ENCODE measurements at regions not wholly inside any gene's neighbourhood (a gene's known extent, or its start where the extent isn't known, plus 50 kb on each side); places are given as distances from the start of the nearest gene placed in this dataset.

DNA sequence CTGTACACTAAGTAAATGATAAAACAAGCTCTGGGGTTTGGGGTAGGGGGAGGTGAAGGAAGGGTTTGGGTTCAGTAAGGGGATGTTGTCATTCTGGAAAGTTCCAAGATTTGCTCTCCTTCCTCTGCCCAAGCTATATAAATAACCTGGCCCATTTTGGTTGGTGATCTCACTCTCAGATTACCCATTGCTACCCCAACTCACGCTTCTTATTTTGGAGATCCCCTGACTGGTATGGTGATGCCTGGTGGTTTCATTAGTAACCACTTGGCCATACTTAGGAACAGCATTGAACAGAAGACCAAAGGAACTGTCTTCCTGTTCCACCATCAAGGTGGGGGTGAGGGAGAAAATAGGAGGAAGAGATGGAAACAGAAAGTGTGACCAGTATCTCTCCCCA is 259.6 kb upstream of the TBX3 start:
- peaks cover 7% of the 10 kb centered on the region for H3K4me1 Mint-ChIP-seq
- no peaks in the 10 kb centered on the region for H3K36me3 Mint-ChIP-seq
- Histone ChIP-seq H3K4me3 (no peak overlapping the region), H3K9me3 (ENCODE audit: low read depth) (no peaks in the 10 kb centered on the region), H3K36me3 (no peaks in the 10 kb centered on the region), H2AFZ (replicated peaks) (no peak overlapping the region), H3K4me2 (no peak overlapping the region), H3K27me3 (no peaks in the 10 kb centered on the region), H3K4me1 (peaks cover 9% of the 10 kb centered on the region), H3K9ac (no peak overlapping the region), H3K27ac (no peak overlapping the region), H3K79me2 (ENCODE audit: low read depth) (no peaks in the 10 kb centered on the region), H3F3A (ENCODE audit: low read depth) (peaks cover 9% of the 10 kb centered on the region), H4K20me1 (ENCODE audit: low read depth) (no peaks in the 10 kb centered on the region)
- H3K27me3 Mint-ChIP-seq (ENCODE audit: insufficient read depth, low read depth): peaks cover 12% of the 10 kb centered on the region
- H3K4me3 Mint-ChIP-seq: no peak overlapping the region
- TF ChIP-seq EZH2phosphoT487 (IDR thresholded peaks at IDR 0.05) (no peak), EZH2 (IDR thresholded peaks at IDR 0.05) (no peak)
- TF ChIP-seq, protein P1, sequence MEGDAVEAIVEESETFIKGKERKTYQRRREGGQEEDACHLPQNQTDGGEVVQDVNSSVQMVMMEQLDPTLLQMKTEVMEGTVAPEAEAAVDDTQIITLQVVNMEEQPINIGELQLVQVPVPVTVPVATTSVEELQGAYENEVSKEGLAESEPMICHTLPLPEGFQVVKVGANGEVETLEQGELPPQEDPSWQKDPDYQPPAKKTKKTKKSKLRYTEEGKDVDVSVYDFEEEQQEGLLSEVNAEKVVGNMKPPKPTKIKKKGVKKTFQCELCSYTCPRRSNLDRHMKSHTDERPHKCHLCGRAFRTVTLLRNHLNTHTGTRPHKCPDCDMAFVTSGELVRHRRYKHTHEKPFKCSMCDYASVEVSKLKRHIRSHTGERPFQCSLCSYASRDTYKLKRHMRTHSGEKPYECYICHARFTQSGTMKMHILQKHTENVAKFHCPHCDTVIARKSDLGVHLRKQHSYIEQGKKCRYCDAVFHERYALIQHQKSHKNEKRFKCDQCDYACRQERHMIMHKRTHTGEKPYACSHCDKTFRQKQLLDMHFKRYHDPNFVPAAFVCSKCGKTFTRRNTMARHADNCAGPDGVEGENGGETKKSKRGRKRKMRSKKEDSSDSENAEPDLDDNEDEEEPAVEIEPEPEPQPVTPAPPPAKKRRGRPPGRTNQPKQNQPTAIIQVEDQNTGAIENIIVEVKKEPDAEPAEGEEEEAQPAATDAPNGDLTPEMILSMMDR (IDR thresholded peaks at IDR 0.05): no peak
- no peak for DNase-seq (ENCODE audit: low spot score)
- no peaks in the 10 kb centered on the region for H3K9me3 Mint-ChIP-seq
- no peak overlapping the region for H3K27ac Mint-ChIP-seq

DNA sequence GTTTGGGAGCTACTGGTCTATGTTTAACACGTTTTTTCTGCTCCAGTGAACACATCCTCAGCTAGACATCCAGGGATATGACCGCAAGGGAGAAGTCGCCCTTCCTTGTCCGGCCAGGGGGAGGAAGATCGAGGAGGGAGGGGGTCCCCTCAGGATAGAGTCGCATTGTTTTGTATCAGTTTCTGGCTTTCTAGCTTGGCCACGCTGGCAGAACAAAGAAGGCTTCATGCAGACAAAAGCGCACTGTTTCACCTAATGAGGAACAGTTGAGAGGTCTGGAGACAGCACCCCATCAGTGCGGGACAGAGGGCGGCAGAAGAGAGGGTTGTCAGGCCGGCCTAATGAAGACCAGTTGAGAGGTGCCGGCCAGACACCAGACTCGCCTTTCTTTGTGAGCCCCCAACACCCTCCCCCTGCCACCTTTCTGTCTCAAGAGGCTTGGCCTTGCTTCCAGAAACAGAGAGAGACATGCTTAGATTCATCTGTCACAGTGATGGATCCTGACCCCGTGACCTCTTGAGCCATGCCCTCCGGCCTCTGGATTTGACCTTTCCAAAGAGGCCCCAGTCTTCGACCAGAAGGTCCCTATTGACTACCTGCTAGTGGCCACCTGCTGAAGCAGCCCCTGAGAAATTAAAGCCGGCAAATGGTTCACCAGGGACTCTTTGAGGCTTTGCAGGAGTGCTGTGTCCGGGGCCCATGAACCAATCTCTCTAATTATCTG is 254.7 kb upstream of the TBX3 start:
- H3K27ac ChIP-seq: no peak overlapping the region
- Mint-ChIP-seq H3K4me1 (peaks cover 16% of the 10 kb centered on the region), H3K27me3 (ENCODE audit: insufficient read depth, low read depth) (peaks cover 15% of the 10 kb centered on the region), H3K9me3 (no peaks in the 10 kb centered on the region), H3K4me3 (no peak overlapping the region), H3K27ac (no peak overlapping the region), H3K36me3 (no peaks in the 10 kb centered on the region)
- TF ChIP-seq EZH2phosphoT487 (IDR thresholded peaks at IDR 0.05) (no peak), EZH2 (IDR thresholded peaks at IDR 0.05) (no peak)
- TF ChIP-seq, protein P1 (IDR thresholded peaks at IDR 0.05): no peak
- H3K79me2 ChIP-seq (ENCODE audit: low read depth): no peaks in the 10 kb centered on the region
- H3K27me3 ChIP-seq: no peaks in the 10 kb centered on the region
- no peaks in the 10 kb centered on the region for H4K20me1 ChIP-seq (ENCODE audit: low read depth)
- no peaks in the 10 kb centered on the region for H3K9me3 ChIP-seq (ENCODE audit: low read depth)
- no peak overlapping the region for H3K4me2 ChIP-seq
- H3F3A ChIP-seq (ENCODE audit: low read depth): peaks cover 9% of the 10 kb centered on the region
- H2AFZ ChIP-seq (replicated peaks): no peak overlapping the region
- no peak overlapping the region for H3K4me3 ChIP-seq
- peak; percentile 15 for DNase-seq (ENCODE audit: low spot score)
- no peaks in the 10 kb centered on the region for H3K36me3 ChIP-seq
- peaks cover 12% of the 10 kb centered on the region for H3K4me1 ChIP-seq
- no peak overlapping the region for H3K9ac ChIP-seq

DNA sequence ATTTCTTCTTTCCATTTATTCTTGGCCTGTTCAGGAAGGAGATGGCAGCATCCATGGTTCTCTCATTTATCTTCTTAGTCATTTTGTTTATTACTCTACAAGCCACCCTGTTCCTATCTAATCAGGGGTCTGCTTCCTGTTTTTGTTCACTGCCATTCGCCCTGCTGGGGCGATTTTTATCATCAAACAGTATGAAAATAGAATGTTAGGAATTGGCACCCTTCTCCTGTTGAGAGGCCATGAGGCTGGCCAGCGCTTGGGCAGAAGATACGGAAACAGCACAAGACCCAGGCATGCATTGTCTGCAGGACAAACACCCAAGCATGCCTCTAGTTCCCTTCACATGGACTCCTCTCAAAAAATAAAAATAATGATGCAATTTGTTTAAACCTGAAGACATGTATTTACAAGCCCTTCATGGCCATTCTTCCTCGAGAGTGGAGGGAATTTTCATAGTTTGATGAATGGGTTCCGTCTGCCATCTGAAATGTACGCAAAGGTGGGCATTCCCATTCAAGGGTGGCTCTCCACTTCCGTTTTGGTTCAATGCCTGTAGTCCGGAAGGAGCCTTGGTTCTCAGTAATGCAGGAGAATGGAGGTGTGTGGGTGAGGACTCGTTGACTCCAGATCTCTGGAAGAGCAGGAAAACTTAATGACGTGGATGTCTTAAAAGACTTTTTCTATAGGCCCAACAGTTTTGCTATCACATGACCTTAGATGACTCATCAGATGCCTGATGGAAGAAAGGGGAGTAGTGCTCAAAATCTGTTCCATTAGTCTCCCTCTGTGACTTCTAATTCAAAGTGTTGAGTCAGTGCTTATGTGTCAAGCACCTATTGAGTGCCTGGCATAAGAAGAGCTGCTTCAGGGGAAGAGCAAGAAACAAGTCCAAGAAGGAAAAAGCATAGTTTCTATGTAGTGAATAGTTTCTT is 252.4 kb upstream of the TBX3 start:
- Mint-ChIP-seq H3K36me3 (no peaks in the 10 kb centered on the region), H3K4me1 (peaks cover 16% of the 10 kb centered on the region), H3K27ac (no peak overlapping the region), H3K9me3 (peaks cover 7% of the 10 kb centered on the region), H3K4me3 (no peak overlapping the region), H3K27me3 (ENCODE audit: insufficient read depth, low read depth) (peaks cover 10% of the 10 kb centered on the region)
- Histone ChIP-seq H3K27ac (no peak overlapping the region), H3K4me1 (peaks cover 12% of the 10 kb centered on the region), H4K20me1 (ENCODE audit: low read depth) (no peaks in the 10 kb centered on the region), H3K79me2 (ENCODE audit: low read depth) (no peaks in the 10 kb centered on the region), H3K36me3 (no peaks in the 10 kb centered on the region), H3K4me3 (no peak overlapping the region), H3K4me2 (no peak overlapping the region), H3K9ac (no peak overlapping the region), H3F3A (ENCODE audit: low read depth) (peaks cover 9% of the 10 kb centered on the region), H3K27me3 (no peaks in the 10 kb centered on the region), H3K9me3 (ENCODE audit: low read depth) (no peaks in the 10 kb centered on the region), H2AFZ (replicated peaks) (no peak overlapping the region)
- TF ChIP-seq, protein P1 (IDR thresholded peaks at IDR 0.05): no peak
- TF ChIP-seq EZH2phosphoT487 (IDR thresholded peaks at IDR 0.05): no peak
- no peak for TF ChIP-seq EZH2 (IDR thresholded peaks at IDR 0.05)
- no peak for DNase-seq (ENCODE audit: low spot score)
